ENCODE measurements at regions not wholly inside any gene's neighbourhood (a gene's known extent, or its start where the extent isn't known, plus 50 kb on each side); places are given as distances from the start of the nearest gene placed in this dataset.

- DNase-seq (ENCODE audit: low read depth, low spot score) (no peak), ATAC-seq (no peak)
- intact Hi-C loops (cut with micrococcal nuclease) = no loop called here
- Histone ChIP-seq H3K27ac (ENCODE audit: low read depth, low read length) (no peak overlapping the region), H3K79me2 (ENCODE audit: insufficient read depth, low read length) (no peaks in the 10 kb centered on the region), H3K4me3 (replicated peaks in 1 of 2; ENCODE audit: low read depth in 1 of 2, low read length in 2 of 2) (no peak overlapping the region), H3K9me2 (ENCODE audit: insufficient read depth) (no peaks in the 10 kb centered on the region), H3K4me2 (ENCODE audit: low read length) (no peak overlapping the region), H3K9me3 (ENCODE audit: control insufficient read depth in 1 of 2, insufficient read depth in 1 of 2, low read depth in 1 of 2, low read length in 2 of 2) (peaks cover 44 to 60% of the 10 kb centered on the region in 2 experiments), H2AFZ (ENCODE audit: low read depth, low read length, poor library complexity, severe bottlenecking) (no peak overlapping the region), H3K36me3 (ENCODE audit: control insufficient read depth in 1 of 2, insufficient read depth in 2 of 2, low read length in 2 of 2) (no peaks in the 10 kb centered on the region), H3K9ac (ENCODE audit: low read length) (no peak overlapping the region), H4K20me1 (ENCODE audit: insufficient read depth) (no peaks in the 10 kb centered on the region), H3K4me1 (ENCODE audit: control insufficient read depth in 1 of 2, insufficient read depth in 2 of 2, low read length in 2 of 2) (no peaks in the 10 kb centered on the region), H3K27me3 (ENCODE audit: insufficient read depth, low read length) (no peaks in the 10 kb centered on the region)
- CTCF ChIA-PET = no interaction called here
- BruUV-seq (replicated peaks) = no TSS peak
- RAD21 ChIA-PET (ENCODE audit: low non-redundant PET in 1 of 2, low total read pairs in 2 of 2, uncharacterized antibody in 2 of 2, unreplicated experiment in 2 of 2) = no interaction called here
- TF ChIP-seq CEBPB (IDR thresholded peaks at IDR 0.05; ENCODE audit: low read depth) (no peak), JUND (IDR thresholded peaks at IDR 0.05) (no peak), EGR1 (IDR thresholded peaks at IDR 0.05; ENCODE audit: low read depth) (no peak), TCF7L2 (IDR thresholded peaks at IDR 0.05; ENCODE audit: borderline replicate concordance, extremely low read depth, insufficient read depth, insufficient read length) (no peak), ELF1 (IDR thresholded peaks at IDR 0.05; ENCODE audit: borderline replicate concordance, low read depth) (no peak)
- POLR2A ChIA-PET = no interaction called here
These were observed 125.6 kb downstream of the KIF2B start for GRCh38 chr17:53948323-53948722.

- H3K9me3 ChIP-seq (ENCODE audit: control insufficient read depth in 1 of 2, insufficient read depth in 1 of 2, low read depth in 1 of 2, low read length in 2 of 2) = peaks cover 42 to 62% of the 10 kb centered on the region in 2 experiments
- no peaks in the 10 kb centered on the region for H3K36me3 ChIP-seq (ENCODE audit: control insufficient read depth in 1 of 2, insufficient read depth in 2 of 2, low read length in 2 of 2)
- H3K4me2 ChIP-seq (ENCODE audit: low read length) = no peak overlapping the region
- ChIA-PET RAD21 (ENCODE audit: low non-redundant PET in 1 of 2, low total read pairs in 2 of 2, uncharacterized antibody in 2 of 2, unreplicated experiment in 2 of 2) (no interaction called here), CTCF (no interaction called here), POLR2A (no interaction called here)
- DNase-seq (ENCODE audit: low read depth, low spot score) = no peak
- no TSS peak for BruUV-seq (replicated peaks)
- H2AFZ ChIP-seq (ENCODE audit: low read depth, low read length, poor library complexity, severe bottlenecking) = no peak overlapping the region
- H3K9me2 ChIP-seq (ENCODE audit: insufficient read depth) = no peaks in the 10 kb centered on the region
- H3K9ac ChIP-seq (ENCODE audit: low read length) = no peak overlapping the region
- no peaks in the 10 kb centered on the region for H4K20me1 ChIP-seq (ENCODE audit: insufficient read depth)
- no peak overlapping the region for H3K27ac ChIP-seq (ENCODE audit: low read depth, low read length)
- H3K79me2 ChIP-seq (ENCODE audit: insufficient read depth, low read length) = no peaks in the 10 kb centered on the region
- no peak overlapping the region for H3K4me3 ChIP-seq (replicated peaks in 1 of 2; ENCODE audit: low read depth in 1 of 2, low read length in 2 of 2)
- H3K4me1 ChIP-seq (ENCODE audit: control insufficient read depth in 1 of 2, insufficient read depth in 2 of 2, low read length in 2 of 2) = no peaks in the 10 kb centered on the region
- TF ChIP-seq EZH2 (IDR thresholded peaks at IDR 0.05) (no peak), EGR1 (IDR thresholded peaks at IDR 0.05; ENCODE audit: low read depth) (no peak), RAD21 (IDR thresholded peaks at IDR 0.05; ENCODE audit: low read depth) (no peak), TCF7L2 (IDR thresholded peaks at IDR 0.05; ENCODE audit: borderline replicate concordance, extremely low read depth, insufficient read depth, insufficient read length) (no peak), FOSL1 (IDR thresholded peaks at IDR 0.05; ENCODE audit: low read depth) (no peak), ELF1 (IDR thresholded peaks at IDR 0.05; ENCODE audit: borderline replicate concordance, low read depth) (no peak), ATF3 (IDR thresholded peaks at IDR 0.05) (no peak), MAX (IDR thresholded peaks at IDR 0.05) (no peak), SP1 (IDR thresholded peaks at IDR 0.05; ENCODE audit: low read depth) (no peak), SRF (IDR thresholded peaks at IDR 0.05; ENCODE audit: low read depth) (no peak), CTCF (IDR thresholded peaks at IDR 0.05 in 2 of 3, conservative IDR thresholded peaks at IDR 0.05 in 1 of 3; ENCODE audit: borderline replicate concordance in 1 of 3, insufficient read depth in 1 of 3, low read depth in 2 of 3, low read length in 2 of 3) (no peak)
- no peaks in the 10 kb centered on the region for H3K27me3 ChIP-seq (ENCODE audit: insufficient read depth, low read length)
- no peak for ATAC-seq
- intact Hi-C loops (cut with micrococcal nuclease) = no loop called here
These were observed 126.9 kb downstream of the KIF2B start for GRCh38 chr17:53949473-53950090.
